OCI-LY1 (cell line): ENCODE measurements at regions not wholly inside any gene's neighbourhood (a gene's known extent, or its start where the extent isn't known, plus 50 kb on each side); places are given as distances from the start of the nearest gene placed in this dataset.

Experiments used
- CTCF ChIP-seq: fragments of 200-600 bp; sonication (generic), shearing (Covaris generic); IDR thresholded peaks from 2 replicates; pipeline ENCODE4 v1.5.1; 2017; ENCODE audit warnings: mild to moderate bottlenecking, antibody characterized with exemption, low read length, moderate library complexity, mixed read lengths
- EZH2 ChIP-seq: fragments of 200-600 bp; sonication (generic), shearing (Covaris generic); IDR thresholded peaks from 2 replicates; pipeline ENCODE4 v1.8.0; 2017; ENCODE audit warnings: borderline replicate concordance, mixed run types, mild to moderate bottlenecking, antibody characterized with exemption, low read length, moderate library complexity, mixed read lengths

GRCh38 chrX:117680286-117680685 lies 436.3 kb downstream of the KLHL13 start:
- TF ChIP-seq CTCF (no peak), EZH2 (no peak)
